H1 (cell line): ENCODE measurements at regions not wholly inside any gene's neighbourhood (a gene's known extent, or its start where the extent isn't known, plus 50 kb on each side); places are given as distances from the start of the nearest gene placed in this dataset.

ENCODE experiments used
- CTCF ChIA-PET: fragments of 300-600 bp; sonication (Branson Sonifier 250); formaldehyde crosslinking; loops from one replicate; lab custom pipeline; 2021; ENCODE audit not compliant: partially characterized antibody; lab: Charles Lee
- POLR2A ChIA-PET: fragments of 300-600 bp; sonication (Branson Sonifier 250); formaldehyde crosslinking; loops from one replicate; lab custom pipeline; 2021; ENCODE audit warnings: inconsistent platforms; ENCODE audit not compliant: partially characterized antibody; lab: Charles Lee
- DNase-seq, 2 experiments: peaks; one replicate each; pipeline versions ENCODE4 v3.0.0 to v3.0.0-alpha.2; 2010 to 2022; ENCODE audit warnings: low spot score in 2 of 2, low read depth in 1 of 2, mixed read lengths in 1 of 2
- FAIRE-seq: peaks from 2 replicates; lab custom pipeline; 2011; peaks lifted over from hg19 to GRCh38; lab: Jason Lieb, UNC
- H2AFZ ChIP-seq: 2 replicates; pipeline ENCODE4 v1.8.1; 2012; ENCODE audit warnings: low read length, inconsistent platforms
- H2AK5ac ChIP-seq: 2 replicates; pipeline ENCODE4 v1.6.1; 2013; ENCODE audit warnings: low read depth, low read length
- H2BK120ac ChIP-seq: replicated peaks from 2 replicates; pipeline ENCODE3; 2013; ENCODE audit warnings: low read depth, low read length, inconsistent platforms
- H2BK12ac ChIP-seq: 2 replicates; pipeline ENCODE4 v1.6.1; 2013; ENCODE audit warnings: low read depth, low read length
- H2BK15ac ChIP-seq: 2 replicates; pipeline ENCODE4 v1.6.1; 2013; ENCODE audit warnings: low read length
- H2BK20ac ChIP-seq: 2 replicates; pipeline ENCODE4 v1.6.1; 2013; ENCODE audit warnings: low read length
- H2BK5ac ChIP-seq: 2 replicates; pipeline ENCODE4 v1.6.1; 2013; ENCODE audit warnings: low read depth, low read length
- H3K14ac ChIP-seq: 2 replicates; pipeline ENCODE4 v1.6.1; 2013; ENCODE audit warnings: inconsistent platforms; ENCODE audit not compliant: insufficient read length
- H3K18ac ChIP-seq: 2 replicates; pipeline ENCODE4 v1.6.1; 2013; ENCODE audit warnings: low read length; ENCODE audit errors: extremely low read depth
- H3K23ac ChIP-seq: 2 replicates; pipeline ENCODE4 v1.6.1; 2013; ENCODE audit warnings: inconsistent platforms; ENCODE audit not compliant: insufficient read length
- H3K23me2 ChIP-seq: 2 replicates; pipeline ENCODE4 v1.6.1; 2013; ENCODE audit warnings: low read depth, low read length
- H3K27ac ChIP-seq: 2 replicates; pipeline ENCODE4 v1.6.1; 2011; ENCODE audit warnings: low read depth, low read length, inconsistent platforms
- H3K27me3 ChIP-seq, 4 experiments: replicated peaks in 1 of 4; 1 replicate in 1 of 4; 2 replicates in 3 of 4; pipeline versions ENCODE4 v1.6.1 to v1.8.1; 2011 to 2013; ENCODE audit warnings: low read length in 3 of 4, mild to moderate bottlenecking in 3 of 4, inconsistent platforms in 2 of 4, mixed read lengths in 2 of 4, moderate library complexity in 1 of 4; ENCODE audit not compliant: control insufficient read depth in 3 of 4, insufficient read depth in 3 of 4; ENCODE audit errors: extremely low read depth in 1 of 4
- H3K36me3 ChIP-seq, 4 experiments: 2 replicates each; pipeline versions ENCODE4 v1.6.1 to v1.8.1; 2011 to 2013; ENCODE audit warnings: mild to moderate bottlenecking in 4 of 4, low read length in 3 of 4, moderate library complexity in 2 of 4, control low read depth in 1 of 4, inconsistent platforms in 1 of 4; ENCODE audit not compliant: insufficient read depth in 4 of 4, control insufficient read depth in 2 of 4
- H3K4ac ChIP-seq: replicated peaks from 2 replicates; pipeline ENCODE3; 2013; ENCODE audit warnings: low read length, low read depth, mixed read lengths, inconsistent platforms; ENCODE audit not compliant: insufficient read length
- H3K4me1 ChIP-seq, 4 experiments: replicated peaks in 1 of 4; 1 replicate in 1 of 4; 2 replicates in 3 of 4; pipeline versions ENCODE4 v1.6.1 to v1.8.1; 2011 to 2013; ENCODE audit warnings: low read length in 3 of 4, inconsistent platforms in 2 of 4, mixed read lengths in 1 of 4; ENCODE audit not compliant: insufficient read depth in 4 of 4, control insufficient read depth in 3 of 4
- H3K4me2 ChIP-seq, 2 experiments: 2 replicates each; pipeline versions ENCODE4 v1.6.1 to v1.8.1; 2011 to 2013; ENCODE audit warnings: low read depth in 2 of 2, low read length in 2 of 2, control low read depth in 1 of 2, inconsistent platforms in 1 of 2, mild to moderate bottlenecking in 1 of 2; ENCODE audit not compliant: insufficient read depth in 1 of 2
- H3K4me3 ChIP-seq, 4 experiments: fragments of 200-600, 300-600 bp in 1 of 4; sonication (generic), shearing (Covaris generic), sonication (Bioruptor Twin) in 1 of 4; 2 replicates each; pipeline versions ENCODE4 v1.5.1 to v1.8.1; 2011 to 2016; ENCODE audit warnings: low read length in 4 of 4, low read depth in 3 of 4, control low read depth in 2 of 4, inconsistent platforms in 2 of 4, mild to moderate bottlenecking in 2 of 4, mixed read lengths in 1 of 4, moderate library complexity in 1 of 4; ENCODE audit not compliant: insufficient read depth in 2 of 4; ENCODE audit errors: extremely low read depth in 1 of 4
- H3K56ac ChIP-seq: replicated peaks from 2 replicates; pipeline ENCODE3; 2013; ENCODE audit warnings: low read depth, mild to moderate bottlenecking, mixed read lengths, low read length, inconsistent platforms; ENCODE audit not compliant: insufficient read length
- H3K79me1 ChIP-seq: 2 replicates; pipeline ENCODE4 v1.6.1; 2013; ENCODE audit warnings: low read depth, low read length, control low read depth
- H3K79me2 ChIP-seq, 2 experiments: 2 replicates each; pipeline versions ENCODE4 v1.6.1 to v1.8.1; 2012 to 2013; ENCODE audit warnings: low read length in 2 of 2, mild to moderate bottlenecking in 2 of 2, inconsistent platforms in 1 of 2; ENCODE audit not compliant: insufficient read depth in 2 of 2, control insufficient read depth in 1 of 2
- H3K9ac ChIP-seq, 4 experiments: replicated peaks in 1 of 4; 1 replicate in 1 of 4; 2 replicates in 3 of 4; pipeline versions ENCODE4 v1.6.1 to v1.8.1; 2011 to 2013; ENCODE audit warnings: low read depth in 3 of 4, low read length in 3 of 4, control low read depth in 2 of 4, mild to moderate bottlenecking in 2 of 4, moderate library complexity in 2 of 4, inconsistent platforms in 1 of 4; ENCODE audit errors: extremely low read depth in 1 of 4
- H3K9me3 ChIP-seq, 2 experiments: 2 replicates each; pipeline versions ENCODE4 v1.6.1 to v1.8.1; 2012 to 2013; ENCODE audit warnings: mild to moderate bottlenecking in 2 of 2, moderate library complexity in 2 of 2, control low read depth in 1 of 2, inconsistent platforms in 1 of 2, low read depth in 1 of 2, low read length in 1 of 2, mixed read lengths in 1 of 2; ENCODE audit not compliant: insufficient read depth in 2 of 2
- H4K20me1 ChIP-seq, 2 experiments: replicated peaks in 1 of 2; 2 replicates each; pipeline versions ENCODE3 to v1.8.1; 2011 to 2013; ENCODE audit warnings: inconsistent platforms in 2 of 2, low read length in 2 of 2, mild to moderate bottlenecking in 1 of 2; ENCODE audit not compliant: insufficient read depth in 2 of 2, control insufficient read depth in 1 of 2
- H4K5ac ChIP-seq: 2 replicates; pipeline ENCODE4 v1.6.1; 2013; ENCODE audit warnings: low read length, low read depth, mixed read lengths, inconsistent platforms; ENCODE audit not compliant: insufficient read length
- H4K8ac ChIP-seq: 2 replicates; pipeline ENCODE4 v1.8.0; 2013; ENCODE audit warnings: mild to moderate bottlenecking, moderate library complexity, low read length, inconsistent platforms; ENCODE audit not compliant: insufficient read depth; ENCODE audit errors: extremely low read depth
- H4K91ac ChIP-seq: replicated peaks from 2 replicates; pipeline ENCODE3; 2013; ENCODE audit warnings: low read length, mixed read lengths, inconsistent platforms; ENCODE audit not compliant: insufficient read length
- BCL11A ChIP-seq, 2 experiments: IDR thresholded peaks; one replicate each; pipeline ENCODE4 v1.6.1; 2011; ENCODE audit warnings: low read depth in 2 of 2, low read length in 2 of 2, mild to moderate bottlenecking in 2 of 2
- CBX8 ChIP-seq: fragments of 300-800, 300-1000 bp; sonication (generic); IDR thresholded peaks from 2 replicates; pipeline ENCODE4 v1.7.1; 2016; ENCODE audit warnings: low read depth, low read length, borderline replicate concordance
- FOSL1 ChIP-seq: IDR thresholded peaks from 2 replicates; pipeline ENCODE4 v1.6.1; 2011; ENCODE audit warnings: mild to moderate bottlenecking, low read depth, low read length, moderate library complexity; ENCODE audit not compliant: insufficient read depth
- HDAC6 ChIP-seq: IDR thresholded peaks from one replicate; pipeline ENCODE4 v1.7.1; 2012; ENCODE audit warnings: low read depth, mild to moderate bottlenecking, inconsistent platforms, low read length, moderate library complexity
- JUND ChIP-seq: IDR thresholded peaks from 2 replicates; pipeline ENCODE4 v1.6.1; 2011; ENCODE audit warnings: mild to moderate bottlenecking, improper control_type of control experiment, low read length
- KDM4A ChIP-seq: IDR thresholded peaks from one replicate; pipeline ENCODE4 v1.7.1; 2012; ENCODE audit warnings: low read depth, mild to moderate bottlenecking, moderate library complexity, low read length, inconsistent platforms; ENCODE audit not compliant: severe bottlenecking
- KDM5A ChIP-seq: fragments of 200-600 bp; IDR thresholded peaks from 2 replicates; pipeline ENCODE4 v1.7.1; 2012; ENCODE audit warnings: mild to moderate bottlenecking, low read length, inconsistent platforms, mixed read lengths
- NRF1 ChIP-seq: IDR thresholded peaks from 2 replicates; pipeline ENCODE4 v1.6.1; 2011; ENCODE audit warnings: mild to moderate bottlenecking, low read depth, low read length, improper control_type of control experiment
- SAP30 ChIP-seq: fragments of 300-600 bp; sonication (generic); IDR thresholded peaks from 2 replicates; pipeline ENCODE4 v1.7.1; 2012; ENCODE audit warnings: low read length, moderate library complexity, mild to moderate bottlenecking, inconsistent platforms; ENCODE audit not compliant: insufficient read depth, insufficient replicate concordance
- SIRT6 ChIP-seq: IDR thresholded peaks from one replicate; pipeline ENCODE4 v1.7.1; 2012; ENCODE audit warnings: low read length, inconsistent platforms
- SP1 ChIP-seq: IDR thresholded peaks from 2 replicates; pipeline ENCODE4 v1.6.1; 2011; ENCODE audit warnings: low read depth, low read length
- SP2 ChIP-seq: IDR thresholded peaks from 2 replicates; pipeline ENCODE4 v1.6.1; 2012; ENCODE audit warnings: mild to moderate bottlenecking, low read length, inconsistent platforms
- TAF1 ChIP-seq: IDR thresholded peaks from 2 replicates; pipeline ENCODE4 v1.6.1; 2011; ENCODE audit warnings: mild to moderate bottlenecking, low read depth, low read length
- TAF7 ChIP-seq: optimal IDR thresholded peaks from 2 replicates; pipeline ENCODE3; 2011; ENCODE audit warnings: low read depth, mild to moderate bottlenecking, inconsistent platforms, low read length, moderate library complexity, borderline replicate concordance
- WGBS, 2 experiments: shearing (Covaris generic) in 1 of 2; methylation state at CpG; one replicate each; pipeline versions ENCODE4 v1.1.6 to v1.1.7; 2013 to 2015; ENCODE audit warnings: low lambda C conversion rate in 2 of 2, mixed read lengths in 2 of 2, inconsistent platforms in 1 of 2, low coverage in 1 of 2, missing lambda C conversion rate in 1 of 2; ENCODE audit not compliant: insufficient replicate concordance in 2 of 2, insufficient coverage in 1 of 2, insufficient read length in 1 of 2; ENCODE audit errors: extremely low coverage in 1 of 2, missing lambda C conversion rate in 1 of 2; 5-methylcytosine and 5-hydroxymethylcytosine counted together
- TF ChIP-seq, protein P1 (sequence below): IDR thresholded peaks from 2 replicates; pipeline ENCODE4 v1.6.1; 2012; ENCODE audit warnings: inconsistent platforms

DNA sequence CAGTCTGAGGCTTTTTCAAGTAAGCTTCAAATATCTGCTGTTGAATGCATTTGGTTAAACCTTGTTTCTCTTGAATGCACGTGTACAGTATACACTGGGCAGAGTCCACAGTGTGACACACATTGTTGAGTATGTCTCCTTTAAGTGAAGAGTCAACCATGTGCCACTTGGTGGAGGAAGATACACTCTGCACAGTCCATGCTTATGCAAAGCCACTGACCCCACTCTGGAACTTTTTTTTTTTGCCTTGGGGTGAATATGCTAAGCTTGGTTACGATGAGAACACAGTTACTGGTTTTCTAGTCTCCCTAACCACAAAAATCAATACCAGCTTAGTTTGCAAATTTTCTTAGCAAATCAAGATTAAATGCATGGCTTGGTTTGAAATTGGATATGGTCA lies 186.8 kb upstream of the VIPR2 start:
- H2AK5ac ChIP-seq = no peak overlapping the region
- H3K23ac ChIP-seq = no peak overlapping the region
- H3K56ac ChIP-seq = no peak overlapping the region
- H3K4me1 ChIP-seq = no peaks in the 10 kb centered on the region
- no peaks in the 10 kb centered on the region for H3K23me2 ChIP-seq
- no peak overlapping the region for H2BK15ac ChIP-seq
- FAIRE-seq = no peak
- no peak overlapping the region for H2AFZ ChIP-seq
- DNase-seq = no peak
- no peaks in the 10 kb centered on the region for H3K27me3 ChIP-seq
- no peak overlapping the region for H2BK20ac ChIP-seq
- H2BK120ac ChIP-seq = no peak overlapping the region
- H4K91ac ChIP-seq = no peak overlapping the region
- H4K5ac ChIP-seq = no peak overlapping the region
- H3K9me3 ChIP-seq = peaks cover 37 to 47% of the 10 kb centered on the region in 2 experiments
- no peaks in the 10 kb centered on the region for H4K20me1 ChIP-seq
- H2BK5ac ChIP-seq = no peak overlapping the region
- H3K14ac ChIP-seq = no peak overlapping the region
- no peak overlapping the region for H2BK12ac ChIP-seq
- ChIA-PET POLR2A (no interaction called here), CTCF (no interaction called here)
- no peak overlapping the region for H3K18ac ChIP-seq
- H3K79me1 ChIP-seq = no peaks in the 10 kb centered on the region
- 66% methylated on average over 2 of the region's 2 CpGs; no CpG with 5 or more reads in 1 of the 2 experiments for WGBS, 2 experiments
- H3K4ac ChIP-seq = no peak overlapping the region
- H3K79me2 ChIP-seq = no peaks in the 10 kb centered on the region
- no peak overlapping the region for H4K8ac ChIP-seq
- H3K36me3 ChIP-seq = no peaks in the 10 kb centered on the region
- no peak overlapping the region for H3K9ac ChIP-seq
- H3K4me2 ChIP-seq = no peak overlapping the region
- H3K4me3 ChIP-seq = no peak overlapping the region
- H3K27ac ChIP-seq = no peak overlapping the region
- TF ChIP-seq SP2 (no peak), JUND (no peak), TAF1 (no peak), KDM5A (no peak), SP1 (no peak), SIRT6 (no peak), KDM4A (no peak), FOSL1 (no peak), SAP30 (no peak), HDAC6 (no peak), NRF1 (no peak), TAF7 (no peak), BCL11A (IDR thresholded peaks at IDR 0.05; ENCODE audit: low read depth in 2 of 2, low read length in 2 of 2) (no peak), CBX8 (no peak)
- TF ChIP-seq, protein P1, sequence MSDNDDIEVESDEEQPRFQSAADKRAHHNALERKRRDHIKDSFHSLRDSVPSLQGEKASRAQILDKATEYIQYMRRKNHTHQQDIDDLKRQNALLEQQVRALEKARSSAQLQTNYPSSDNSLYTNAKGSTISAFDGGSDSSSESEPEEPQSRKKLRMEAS = no peak
